HCT116 (cell line): ENCODE measurements at regions not wholly inside any gene's neighbourhood (a gene's known extent, or its start where the extent isn't known, plus 50 kb on each side); places are given as distances from the start of the nearest gene placed in this dataset.

ENCODE experiments used
- ATAC-seq: fragments of 200-7000 bp; cut with Tn5 transposase; 2 replicates; pipeline ENCODE4 v1.9.1; 2020; ENCODE audit warnings: mild to moderate bottlenecking, moderate library complexity
- BruUV-seq: library from RNA; stranded (reverse); fragments of 400-500 nt; replicated peaks from 2 replicates; lab custom pipeline; 2021; lab: Mats Ljungman, UMichigan
- CTCF ChIA-PET: fragments of 300-600 bp; sonication (Branson Sonifier 250); formaldehyde crosslinking; loops from one replicate; lab custom pipeline; 2021; ENCODE audit warnings: antibody characterized with exemption; lab: Charles Lee
- POLR2A ChIA-PET: fragments of 300-600, 350-600 bp; sonication (Branson Sonifier 250); formaldehyde crosslinking; loops from one replicate; lab custom pipeline; 2021; ENCODE audit warnings: antibody characterized with exemption; lab: Charles Lee
- RAD21 ChIA-PET, 2 experiments: fragments of 300-600 bp; sonication (Branson Sonifier 250); formaldehyde crosslinking; loops; one replicate each; lab custom pipeline; 2023; ENCODE audit warnings: low total read pairs in 2 of 2; ENCODE audit not compliant: uncharacterized antibody in 2 of 2, unreplicated experiment in 2 of 2, low non-redundant PET in 1 of 2; lab: Charles Lee
- DNase-seq: peaks from one replicate; pipeline ENCODE4 v3.0.0-alpha.2; 2010; ENCODE audit warnings: low read depth, low spot score
- H2AFZ ChIP-seq: fragments of 200-600 bp; shearing (Covaris generic), sonication (generic); 2 replicates; pipeline ENCODE4 v1.6.1; 2017; ENCODE audit warnings: low read depth, mixed run types, mixed read lengths, antibody characterized with exemption, low read length; ENCODE audit not compliant: poor library complexity, severe bottlenecking
- H3K27ac ChIP-seq: 2 replicates; pipeline ENCODE4 v1.5.1; 2012; ENCODE audit warnings: low read depth, low read length
- H3K27me3 ChIP-seq: fragments of 200-600 bp; sonication (generic); 2 replicates; pipeline ENCODE4 v1.6.1; 2016; ENCODE audit warnings: mixed run types, low read length, mixed read lengths; ENCODE audit not compliant: insufficient read depth
- H3K36me3 ChIP-seq, 2 experiments: fragments of 200-500 bp in 1 of 2; fragments of 200-600 bp in 1 of 2; sonication (Bioruptor generic) in 1 of 2; sonication (generic) in 1 of 2; 2 replicates each; pipeline versions ENCODE4 v1.5.1 to v1.6.1; 2014 to 2016; ENCODE audit warnings: low read length in 2 of 2, inconsistent platforms in 1 of 2, mixed read lengths in 1 of 2, mixed run types in 1 of 2; ENCODE audit not compliant: insufficient read depth in 2 of 2, control insufficient read depth in 1 of 2
- H3K4me1 ChIP-seq, 2 experiments: fragments of 200-600 bp in 1 of 2; sonication (generic) in 1 of 2; 2 replicates each; pipeline versions ENCODE4 v1.5.1 to v1.6.1; 2012 to 2017; ENCODE audit warnings: low read length in 2 of 2, inconsistent platforms in 1 of 2, mild to moderate bottlenecking in 1 of 2, mixed read lengths in 1 of 2, mixed run types in 1 of 2, moderate library complexity in 1 of 2; ENCODE audit not compliant: insufficient read depth in 2 of 2, control insufficient read depth in 1 of 2
- H3K4me2 ChIP-seq: fragments of 200-600 bp; sonication (generic); 2 replicates; pipeline ENCODE4 v1.6.1; 2017; ENCODE audit warnings: mixed run types, low read length, mixed read lengths
- H3K4me3 ChIP-seq, 2 experiments: fragments of 200-600 bp in 1 of 2; sonication (generic) in 1 of 2; replicated peaks in 1 of 2; 2 replicates each; pipeline ENCODE4 v1.5.1; 2011 to 2016; ENCODE audit warnings: low read length in 2 of 2, control low read depth in 1 of 2, low read depth in 1 of 2, mild to moderate bottlenecking in 1 of 2, mixed read lengths in 1 of 2, mixed run types in 1 of 2
- H3K79me2 ChIP-seq: fragments of 200-600 bp; sonication (generic); 2 replicates; pipeline ENCODE4 v1.6.1; 2017; ENCODE audit warnings: mild to moderate bottlenecking, mixed run types, low read length, moderate library complexity, mixed read lengths; ENCODE audit not compliant: insufficient read depth
- H3K9ac ChIP-seq: fragments of 200-600 bp; sonication (generic); 2 replicates; pipeline ENCODE4 v1.6.1; 2016; ENCODE audit warnings: low read length, mixed read lengths
- H3K9me2 ChIP-seq: fragments of 200-600 bp; sonication (generic), shearing (Covaris generic); 2 replicates; pipeline ENCODE4 v1.6.1; 2017; ENCODE audit warnings: mixed run types, mild to moderate bottlenecking, moderate library complexity; ENCODE audit not compliant: insufficient read depth
- H3K9me3 ChIP-seq, 2 experiments: fragments of 200-500 bp in 1 of 2; fragments of 200-600 bp in 1 of 2; sonication (Bioruptor generic) in 1 of 2; sonication (generic) in 1 of 2; 2 replicates each; pipeline ENCODE4 v1.6.1; 2014 to 2017; ENCODE audit warnings: low read length in 2 of 2, mixed read lengths in 2 of 2, inconsistent platforms in 1 of 2, low read depth in 1 of 2, mild to moderate bottlenecking in 1 of 2, mixed run types in 1 of 2, moderate library complexity in 1 of 2; ENCODE audit not compliant: control insufficient read depth in 1 of 2, insufficient read depth in 1 of 2
- H4K20me1 ChIP-seq: fragments of 200-600 bp; sonication (generic), shearing (Covaris generic); 2 replicates; pipeline ENCODE4 v1.6.1; 2017; ENCODE audit warnings: mixed run types, mild to moderate bottlenecking, moderate library complexity; ENCODE audit not compliant: insufficient read depth
- ATF3 ChIP-seq: IDR thresholded peaks from 2 replicates; pipeline ENCODE4 v1.6.1; 2012
- CEBPB ChIP-seq: IDR thresholded peaks from 2 replicates; pipeline ENCODE4 v1.6.1; 2012; ENCODE audit warnings: low read depth
- CTCF ChIP-seq, 3 experiments: fragments of 200-600 bp in 1 of 3; sonication (generic) in 1 of 3; IDR thresholded peaks in 2 of 3; conservative IDR thresholded peaks in 1 of 3; 2 replicates each; pipeline ENCODE4 v1.5.1; 2012 to 2017; ENCODE audit warnings: low read depth in 2 of 3, low read length in 2 of 3, antibody characterized with exemption in 1 of 3, borderline replicate concordance in 1 of 3, control low read depth in 1 of 3, mild to moderate bottlenecking in 1 of 3, mixed read lengths in 1 of 3, mixed run types in 1 of 3, moderate library complexity in 1 of 3; ENCODE audit not compliant: insufficient read depth in 1 of 3
- EGR1 ChIP-seq: IDR thresholded peaks from 2 replicates; pipeline ENCODE4 v1.6.1; 2012; ENCODE audit warnings: low read depth
- ELF1 ChIP-seq: IDR thresholded peaks from 2 replicates; pipeline ENCODE4 v1.6.1; 2012; ENCODE audit warnings: low read depth, borderline replicate concordance
- EZH2 ChIP-seq: fragments of 200-600 bp; sonication (generic); IDR thresholded peaks from 2 replicates; pipeline ENCODE4 v1.6.1; 2017; ENCODE audit warnings: antibody characterized with exemption, mixed run types
- FOSL1 ChIP-seq: IDR thresholded peaks from 2 replicates; pipeline ENCODE4 v1.6.1; 2012; ENCODE audit warnings: low read depth
- JUND ChIP-seq: IDR thresholded peaks from 2 replicates; pipeline ENCODE4 v1.6.1; 2012
- MAX ChIP-seq: IDR thresholded peaks from 2 replicates; pipeline ENCODE4 v1.6.1; 2012
- POLR2A ChIP-seq: IDR thresholded peaks from 2 replicates; pipeline ENCODE4 v1.7.0; 2011; ENCODE audit warnings: borderline replicate concordance; ENCODE audit not compliant: insufficient read depth, insufficient read length; ENCODE audit errors: extremely low read depth
- POLR2AphosphoS5 ChIP-seq: IDR thresholded peaks from 2 replicates; pipeline ENCODE4 v1.6.1; 2011; ENCODE audit warnings: mild to moderate bottlenecking, low read depth, low read length, moderate library complexity
- RAD21 ChIP-seq: IDR thresholded peaks from 2 replicates; pipeline ENCODE4 v1.6.1; 2012; ENCODE audit warnings: low read depth, mild to moderate bottlenecking
- SIN3A ChIP-seq: IDR thresholded peaks from 2 replicates; pipeline ENCODE4 v1.6.1; 2012; ENCODE audit warnings: low read depth
- SP1 ChIP-seq: IDR thresholded peaks from 2 replicates; pipeline ENCODE4 v1.6.1; 2012; ENCODE audit warnings: low read depth
- SRF ChIP-seq: IDR thresholded peaks from 2 replicates; pipeline ENCODE4 v1.6.1; 2012; ENCODE audit warnings: low read depth
- TCF7L2 ChIP-seq: IDR thresholded peaks from 2 replicates; pipeline ENCODE4 v1.7.0; 2011; ENCODE audit warnings: borderline replicate concordance, inconsistent platforms; ENCODE audit not compliant: insufficient read depth, insufficient read length; ENCODE audit errors: extremely low read depth
- YY1 ChIP-seq: IDR thresholded peaks from 2 replicates; pipeline ENCODE4 v1.6.1; 2011; ENCODE audit warnings: low read length, low read depth, moderate library complexity, mild to moderate bottlenecking; ENCODE audit not compliant: insufficient replicate concordance; ENCODE audit errors: extremely low read depth
- ZBTB33 ChIP-seq: IDR thresholded peaks from 2 replicates; pipeline ENCODE4 v1.6.1; 2011; ENCODE audit warnings: mild to moderate bottlenecking, low read length, moderate library complexity; ENCODE audit not compliant: insufficient replicate concordance; ENCODE audit errors: extremely low read depth
- ZFX ChIP-seq: fragments of 450-650 bp; IDR thresholded peaks from 2 replicates; pipeline ENCODE4 v1.6.1; 2017
- intact Hi-C: fragments of 100-400 bp; cut with micrococcal nuclease; formaldehyde crosslinking; loops from 2 replicates; pipeline ENCODE4 v1.10.0; 2022

- no peak overlapping the region for H3K27ac ChIP-seq
- TF ChIP-seq SIN3A (no peak), SP1 (no peak), RAD21 (no peak), POLR2A (no peak)
- no peak for ATAC-seq
- no peaks in the 10 kb centered on the region for H3K9me3 ChIP-seq
- H3K9me2 ChIP-seq, result no peaks in the 10 kb centered on the region
- H2AFZ ChIP-seq, result no peak overlapping the region
- H3K9ac ChIP-seq, result no peak overlapping the region
- no peaks in the 10 kb centered on the region for H3K36me3 ChIP-seq
- H4K20me1 ChIP-seq, result no peaks in the 10 kb centered on the region
- CTCF ChIA-PET, result no interaction called here
- intact Hi-C loops, result no loop called here
- peaks cover 0 to 2% of the 10 kb centered on the region in 2 experiments; a peak in 1 of 4 replicates for H3K4me1 ChIP-seq
- H3K27me3 ChIP-seq, result no peaks in the 10 kb centered on the region
- POLR2A ChIA-PET, result no interaction called here
- no peak overlapping the region for H3K4me2 ChIP-seq
- DNase-seq, result no peak
- no peaks in the 10 kb centered on the region for H3K79me2 ChIP-seq
- no TSS peak for BruUV-seq
- RAD21 ChIA-PET, result no interaction called here
- no peak overlapping the region for H3K4me3 ChIP-seq
Observed at GRCh38 chr4:163772238-163772637, 277.7 kb downstream of the TMA16 start.

GRCh38 chr4:163773940-163774339, 279.4 kb downstream of the TMA16 start:
- Histone ChIP-seq H3K9me2 (no peaks in the 10 kb centered on the region), H3K4me2 (no peak overlapping the region), H2AFZ (no peak overlapping the region), H3K36me3 (no peaks in the 10 kb centered on the region), H4K20me1 (no peaks in the 10 kb centered on the region), H3K79me2 (no peaks in the 10 kb centered on the region), H3K4me3 (no peak overlapping the region), H3K27ac (no peak overlapping the region), H3K27me3 (no peaks in the 10 kb centered on the region), H3K4me1 (peaks cover 0 to 2% of the 10 kb centered on the region in 2 experiments; a peak in 1 of 4 replicates), H3K9ac (no peak overlapping the region), H3K9me3 (no peaks in the 10 kb centered on the region)
- POLR2A ChIA-PET, result no interaction called here
- no peak for TF ChIP-seq ZBTB33
- no peak for TF ChIP-seq POLR2A
- TF ChIP-seq EGR1, result no peak
- TF ChIP-seq SP1, result no peak
- TF ChIP-seq CTCF (IDR thresholded peaks at IDR 0.05 in 2 of 3, conservative IDR thresholded peaks at IDR 0.05 in 1 of 3; ENCODE audit: borderline replicate concordance in 1 of 3, insufficient read depth in 1 of 3, low read depth in 2 of 3, low read length in 2 of 3), result no peak
- TF ChIP-seq MAX, result no peak
- TF ChIP-seq TCF7L2, result no peak
- no peak for TF ChIP-seq SRF
- no peak for TF ChIP-seq EZH2
- no peak for TF ChIP-seq POLR2AphosphoS5
- TF ChIP-seq ZFX, result no peak
- TF ChIP-seq ELF1, result no peak
- no peak for TF ChIP-seq YY1
- no peak for TF ChIP-seq JUND
- no peak for TF ChIP-seq FOSL1
- no peak for TF ChIP-seq ATF3
- TF ChIP-seq SIN3A, result no peak
- no peak for TF ChIP-seq RAD21
- no peak for TF ChIP-seq CEBPB
- RAD21 ChIA-PET, result no interaction called here
- BruUV-seq, result no TSS peak
- ATAC-seq, result no peak
- intact Hi-C loops, result no loop called here
- CTCF ChIA-PET, result no interaction called here
- no peak for DNase-seq
